ENCODE measurements at regions not wholly inside any gene's neighbourhood (a gene's known extent, or its start where the extent isn't known, plus 50 kb on each side); places are given as distances from the start of the nearest gene placed in this dataset.

- Histone ChIP-seq H3K9me3 (ENCODE audit: low read length) (no peaks in the 10 kb centered on the region), H3K79me2 (replicated peaks; ENCODE audit: insufficient read depth, low read length) (no peaks in the 10 kb centered on the region), H3K36me3 (ENCODE audit: insufficient read depth, low read length) (no peaks in the 10 kb centered on the region), H3F3A (ENCODE audit: insufficient read depth, low read length, poor library complexity, severe bottlenecking) (no peaks in the 10 kb centered on the region), H3K4me3 (ENCODE audit: low read length) (no peak overlapping the region), H3K4me2 (ENCODE audit: low read length) (no peak overlapping the region), H3K27ac (ENCODE audit: low read length) (no peak overlapping the region), H3K9ac (ENCODE audit: low read length) (no peak overlapping the region), H3K9me2 (ENCODE audit: insufficient read depth, low read length) (no peaks in the 10 kb centered on the region), H4K20me1 (ENCODE audit: insufficient read depth) (no peaks in the 10 kb centered on the region), H3K27me3 (ENCODE audit: insufficient read depth, low read depth, low read length) (no peaks in the 10 kb centered on the region), H2AFZ (ENCODE audit: low read depth, low read length) (no peak overlapping the region)
- no peak for TF ChIP-seq CTCF (IDR thresholded peaks at IDR 0.05; ENCODE audit: poor library complexity, severe bottlenecking)
- TF ChIP-seq POLR2AphosphoS5 (IDR thresholded peaks at IDR 0.05): no peak
- no peak for TF ChIP-seq RAD21 (conservative IDR thresholded peaks at IDR 0.05)
- TF ChIP-seq EZH2 (IDR thresholded peaks at IDR 0.05; ENCODE audit: borderline replicate concordance, insufficient read depth, low read length, poor library complexity, severe bottlenecking): no peak
These were observed 199.0 kb upstream of the GRIP1 start for GRCh38 chr12:66877925-66878324.

GRCh38 chr12:66879409-66879808 lies 200.5 kb upstream of the GRIP1 start:
- no peaks in the 10 kb centered on the region for H3K9me2 ChIP-seq (ENCODE audit: insufficient read depth, low read length)
- H3K27me3 ChIP-seq (ENCODE audit: insufficient read depth, low read depth, low read length): no peaks in the 10 kb centered on the region
- no peaks in the 10 kb centered on the region for H3K36me3 ChIP-seq (ENCODE audit: insufficient read depth, low read length)
- no peaks in the 10 kb centered on the region for H3K9me3 ChIP-seq (ENCODE audit: low read length)
- no peaks in the 10 kb centered on the region for H3K79me2 ChIP-seq (replicated peaks; ENCODE audit: insufficient read depth, low read length)
- no peak overlapping the region for H3K9ac ChIP-seq (ENCODE audit: low read length)
- no peak for TF ChIP-seq CTCF (IDR thresholded peaks at IDR 0.05; ENCODE audit: poor library complexity, severe bottlenecking)
- no peak for TF ChIP-seq EP300 (conservative IDR thresholded peaks at IDR 0.05; ENCODE audit: poor library complexity, severe bottlenecking)
- TF ChIP-seq MXI1 (conservative IDR thresholded peaks at IDR 0.05; ENCODE audit: poor library complexity, severe bottlenecking): no peak
- TF ChIP-seq TAF1 (IDR thresholded peaks at IDR 0.05; ENCODE audit: low read depth): no peak
- TF ChIP-seq SMC3 (conservative IDR thresholded peaks at IDR 0.05; ENCODE audit: poor library complexity): no peak
- TF ChIP-seq POLR2AphosphoS5 (IDR thresholded peaks at IDR 0.05): no peak
- TF ChIP-seq EZH2 (IDR thresholded peaks at IDR 0.05; ENCODE audit: borderline replicate concordance, insufficient read depth, low read length, poor library complexity, severe bottlenecking): no peak
- no peak for TF ChIP-seq REST (IDR thresholded peaks at IDR 0.05; ENCODE audit: borderline replicate concordance)
- no peak for TF ChIP-seq RAD21 (conservative IDR thresholded peaks at IDR 0.05)
- no peak overlapping the region for H3K27ac ChIP-seq (ENCODE audit: low read length)
- H3F3A ChIP-seq (ENCODE audit: insufficient read depth, low read length, poor library complexity, severe bottlenecking): peaks cover 5% of the 10 kb centered on the region
- no peak overlapping the region for H3K4me2 ChIP-seq (ENCODE audit: low read length)
- H3K4me3 ChIP-seq (ENCODE audit: low read length): no peak overlapping the region
- no peak overlapping the region for H2AFZ ChIP-seq (ENCODE audit: low read depth, low read length)
- H4K20me1 ChIP-seq (ENCODE audit: insufficient read depth): no peaks in the 10 kb centered on the region
